ENCODE measurements at regions not wholly inside any gene's neighbourhood (a gene's known extent, or its start where the extent isn't known, plus 50 kb on each side); places are given as distances from the start of the nearest gene placed in this dataset.

DNA sequence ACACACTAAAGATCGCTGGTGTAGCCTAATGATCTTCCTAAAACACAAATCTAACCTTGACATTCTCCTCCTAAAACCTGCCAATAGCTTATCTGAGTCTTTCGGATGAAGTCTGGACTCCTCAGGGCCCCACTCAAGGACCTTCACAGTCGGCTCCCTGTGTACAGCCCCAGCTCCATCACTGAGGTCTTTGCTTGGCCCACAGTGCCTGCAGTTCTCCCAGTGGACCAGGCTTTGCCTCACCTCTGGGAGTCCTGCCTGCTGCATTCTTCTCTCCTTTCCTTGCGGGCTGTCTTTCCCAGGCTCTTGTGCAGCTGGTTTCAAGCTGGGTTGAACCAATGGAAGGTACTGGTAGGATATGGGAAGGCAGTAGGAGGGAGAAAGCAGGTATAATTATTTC, 122.6 kb upstream of the FERMT1 start:
- Histone ChIP-seq H3K27me3 (no peaks in the 10 kb centered on the region), H3K36me3 (no peaks in the 10 kb centered on the region), H3K9me3 (no peaks in the 10 kb centered on the region), H3K4me1 (no peaks in the 10 kb centered on the region), H3K27ac (no peak overlapping the region), H3K4me3 (no peak overlapping the region)
- DNase-seq (ENCODE audit: low spot score in 2 of 2) = no peak
- intact Hi-C loops (cut with DNase I) = no loop called here
- TF ChIP-seq, protein P1, sequence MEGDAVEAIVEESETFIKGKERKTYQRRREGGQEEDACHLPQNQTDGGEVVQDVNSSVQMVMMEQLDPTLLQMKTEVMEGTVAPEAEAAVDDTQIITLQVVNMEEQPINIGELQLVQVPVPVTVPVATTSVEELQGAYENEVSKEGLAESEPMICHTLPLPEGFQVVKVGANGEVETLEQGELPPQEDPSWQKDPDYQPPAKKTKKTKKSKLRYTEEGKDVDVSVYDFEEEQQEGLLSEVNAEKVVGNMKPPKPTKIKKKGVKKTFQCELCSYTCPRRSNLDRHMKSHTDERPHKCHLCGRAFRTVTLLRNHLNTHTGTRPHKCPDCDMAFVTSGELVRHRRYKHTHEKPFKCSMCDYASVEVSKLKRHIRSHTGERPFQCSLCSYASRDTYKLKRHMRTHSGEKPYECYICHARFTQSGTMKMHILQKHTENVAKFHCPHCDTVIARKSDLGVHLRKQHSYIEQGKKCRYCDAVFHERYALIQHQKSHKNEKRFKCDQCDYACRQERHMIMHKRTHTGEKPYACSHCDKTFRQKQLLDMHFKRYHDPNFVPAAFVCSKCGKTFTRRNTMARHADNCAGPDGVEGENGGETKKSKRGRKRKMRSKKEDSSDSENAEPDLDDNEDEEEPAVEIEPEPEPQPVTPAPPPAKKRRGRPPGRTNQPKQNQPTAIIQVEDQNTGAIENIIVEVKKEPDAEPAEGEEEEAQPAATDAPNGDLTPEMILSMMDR (IDR thresholded peaks at IDR 0.05) = no peak

DNA sequence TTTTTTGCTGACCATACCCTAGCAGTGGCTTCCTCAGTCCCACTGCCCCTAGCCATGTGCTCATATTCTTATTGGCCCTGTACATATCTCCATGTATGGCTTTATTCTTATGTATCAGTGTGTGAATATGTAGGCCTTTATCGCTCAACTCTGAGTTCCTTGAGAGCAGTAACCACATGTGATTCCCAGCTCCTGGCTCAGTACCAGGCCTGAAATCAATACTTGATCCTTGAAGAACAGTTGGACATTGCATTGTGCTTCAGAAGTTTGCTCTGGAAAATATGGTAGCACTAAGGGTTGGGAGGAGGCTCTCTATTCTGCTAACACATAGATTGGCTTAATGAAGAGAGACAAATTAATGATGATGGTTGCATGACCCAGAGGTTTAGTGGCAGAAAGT, 118.8 kb upstream of the FERMT1 start:
- no peaks in the 10 kb centered on the region for H3K9me3 ChIP-seq
- no peak overlapping the region for H3K27ac ChIP-seq
- H3K27me3 ChIP-seq = no peaks in the 10 kb centered on the region
- TF ChIP-seq, protein P1 (IDR thresholded peaks at IDR 0.05) = no peak
- no peak for DNase-seq (ENCODE audit: low spot score in 2 of 2)
- no peaks in the 10 kb centered on the region for H3K36me3 ChIP-seq
- no peak overlapping the region for H3K4me3 ChIP-seq
- intact Hi-C loops (cut with DNase I) = no loop called here
- no peaks in the 10 kb centered on the region for H3K4me1 ChIP-seq

DNA sequence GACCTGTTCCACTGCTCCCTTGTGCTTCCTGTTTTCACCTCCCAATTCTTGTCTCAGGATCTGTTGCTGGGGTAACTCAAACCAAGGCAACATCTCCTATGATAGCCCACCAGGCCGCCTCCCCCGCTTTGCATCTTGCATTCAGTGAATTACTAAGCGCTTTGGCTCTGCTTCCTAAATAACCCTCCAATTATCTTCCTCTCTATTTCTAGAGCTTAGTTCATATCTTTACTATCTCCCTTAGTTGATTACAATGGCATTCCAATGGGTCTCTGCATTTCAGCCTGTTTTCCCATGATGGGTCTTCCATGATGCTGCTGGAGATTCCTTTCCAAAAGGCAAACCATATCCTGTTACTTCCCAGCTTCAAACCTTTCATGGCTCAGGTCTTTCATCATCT, 117.2 kb upstream of the FERMT1 start:
- Histone ChIP-seq H3K4me1 (no peaks in the 10 kb centered on the region), H3K27me3 (no peaks in the 10 kb centered on the region), H3K9me3 (no peaks in the 10 kb centered on the region), H3K27ac (no peak overlapping the region), H3K4me3 (no peak overlapping the region), H3K36me3 (no peaks in the 10 kb centered on the region)
- DNase-seq (ENCODE audit: low spot score in 2 of 2) = no peak
- intact Hi-C loops (cut with DNase I) = no loop called here
- TF ChIP-seq, protein P1 (IDR thresholded peaks at IDR 0.05) = no peak

DNA sequence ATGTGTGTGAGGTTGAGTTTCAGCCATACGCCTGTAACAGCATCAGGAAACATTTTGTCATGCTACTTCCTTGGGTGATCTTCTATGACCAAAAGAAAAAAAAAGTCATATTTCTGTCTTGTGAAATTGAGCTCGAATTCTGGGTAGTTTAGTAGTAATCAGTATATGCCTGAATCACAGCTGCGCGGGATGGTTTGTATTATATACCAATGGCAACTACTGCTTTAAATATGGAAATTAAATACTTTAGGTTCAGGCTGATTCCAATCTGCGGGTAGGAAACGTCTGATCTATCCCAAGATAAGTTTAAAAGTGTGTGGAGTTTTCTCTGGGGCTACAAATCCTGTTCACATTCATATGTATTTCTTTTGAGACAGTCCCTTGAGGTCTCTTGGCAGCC, 115.6 kb upstream of the FERMT1 start:
- H3K27ac ChIP-seq = no peak overlapping the region
- DNase-seq (ENCODE audit: low spot score in 2 of 2) = no peak
- no peaks in the 10 kb centered on the region for H3K4me1 ChIP-seq
- no peak overlapping the region for H3K4me3 ChIP-seq
- no peaks in the 10 kb centered on the region for H3K9me3 ChIP-seq
- no peaks in the 10 kb centered on the region for H3K27me3 ChIP-seq
- H3K36me3 ChIP-seq = no peaks in the 10 kb centered on the region
- intact Hi-C loops (cut with DNase I) = no loop called here
- TF ChIP-seq, protein P1 (IDR thresholded peaks at IDR 0.05) = no peak

DNA sequence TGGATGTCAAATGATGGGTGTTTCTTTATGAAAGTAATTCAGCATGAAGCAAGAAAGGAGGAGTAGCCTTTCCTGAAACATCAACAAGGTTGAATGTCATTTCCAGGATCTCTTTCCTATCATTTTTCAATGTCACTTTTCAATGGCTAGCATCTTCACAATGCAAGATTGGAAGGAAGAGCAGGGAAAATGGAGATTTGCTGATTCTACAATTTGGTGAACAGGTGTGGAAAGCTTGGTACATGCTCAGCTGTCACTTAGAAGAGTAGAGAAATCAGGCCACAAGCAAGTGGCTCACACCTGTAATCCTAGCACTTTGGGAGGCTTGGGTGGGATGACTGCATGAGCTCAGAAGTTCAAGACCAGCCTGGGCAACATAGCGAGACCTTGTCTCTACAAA, 112.7 kb upstream of the FERMT1 start:
- Histone ChIP-seq H3K9me3 (no peaks in the 10 kb centered on the region), H3K27me3 (no peaks in the 10 kb centered on the region), H3K4me3 (no peak overlapping the region), H3K4me1 (no peaks in the 10 kb centered on the region), H3K36me3 (no peaks in the 10 kb centered on the region), H3K27ac (no peak overlapping the region)
- TF ChIP-seq, protein P1 (IDR thresholded peaks at IDR 0.05) = no peak
- no peak for DNase-seq (ENCODE audit: low spot score in 2 of 2)
- intact Hi-C loops (cut with DNase I) = no loop called here

DNA sequence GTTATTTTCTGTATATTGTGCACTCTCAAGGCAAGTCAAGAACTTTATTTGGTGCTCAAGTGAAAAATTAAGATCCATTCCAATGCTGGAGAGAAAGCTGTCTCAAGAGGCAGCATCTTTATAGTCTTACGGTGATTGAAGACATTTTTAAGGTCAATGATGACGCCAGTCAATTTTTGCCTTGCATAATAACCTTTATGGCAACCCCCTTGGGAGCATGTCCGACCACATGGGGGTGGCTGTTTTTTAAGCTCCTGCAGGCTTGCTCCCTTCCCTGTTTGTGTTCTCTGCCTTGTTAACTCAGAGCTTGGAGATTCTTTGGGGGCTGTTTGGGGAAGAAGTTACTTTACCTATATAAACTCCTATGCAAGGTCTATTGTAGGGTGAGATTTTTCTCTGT, 109.6 kb upstream of the FERMT1 start:
- DNase-seq (ENCODE audit: low spot score in 2 of 2) = no peak
- no peaks in the 10 kb centered on the region for H3K9me3 ChIP-seq
- no peaks in the 10 kb centered on the region for H3K36me3 ChIP-seq
- H3K4me1 ChIP-seq = no peaks in the 10 kb centered on the region
- no peak overlapping the region for H3K27ac ChIP-seq
- TF ChIP-seq, protein P1 (IDR thresholded peaks at IDR 0.05) = no peak
- intact Hi-C loops (cut with DNase I) = no loop called here
- no peaks in the 10 kb centered on the region for H3K27me3 ChIP-seq
- no peak overlapping the region for H3K4me3 ChIP-seq
